Heart left ventricle (tissue), 16 donors: ENCODE measurements at regions not wholly inside any gene's neighbourhood (a gene's known extent, or its start where the extent isn't known, plus 50 kb on each side); places are given as distances from the start of the nearest gene placed in this dataset.

Experiments used
- ATAC-seq, 4 donors: fragments of 200-7000 bp; cut with Tn5 transposase; one replicate each; pipeline ENCODE4 v1.9.1; 2020 to 2022; ENCODE audit warnings: moderate library complexity in 4 of 4, mild to moderate bottlenecking in 3 of 4, moderate number of reproducible peaks in 1 of 4
- DNase-seq, 5 donors: peaks; one replicate each; pipeline ENCODE4 v3.0.0-alpha.2; 2020
- H3K27ac ChIP-seq, 12 donors: fragments of 200-600 bp; sonication (generic) in 4 of 12; one replicate each; pipeline versions ENCODE4 v1.5.0 to v1.8.0; 2016 to 2022; ENCODE audit warnings: mild to moderate bottlenecking in 2 of 12
- H3K27me3 ChIP-seq, 9 donors: fragments of 200-600 bp; sonication (generic) in 2 of 9; one replicate each; pipeline versions ENCODE4 v1.5.1 to v1.8.0; 2016 to 2022; ENCODE audit warnings: mild to moderate bottlenecking in 3 of 9
- H3K36me3 ChIP-seq, 9 donors: fragments of 200-600 bp; sonication (generic) in 2 of 9; one replicate each; pipeline versions ENCODE4 v1.5.0 to v1.8.0; 2018 to 2022; ENCODE audit warnings: mild to moderate bottlenecking in 2 of 9
- H3K4me1 ChIP-seq, 12 donors: fragments of 200-600 bp; sonication (generic) in 4 of 12; one replicate each; pipeline versions ENCODE4 v1.5.0 to v1.8.0; 2016 to 2022; ENCODE audit warnings: mild to moderate bottlenecking in 3 of 12
- H3K4me3 ChIP-seq, 12 donors: fragments of 200-600 bp; sonication (generic) in 4 of 12; one replicate each; pipeline versions ENCODE4 v1.5.0 to v1.8.0; 2017 to 2022; ENCODE audit warnings: mild to moderate bottlenecking in 9 of 12, moderate library complexity in 4 of 12
- H3K9me3 ChIP-seq, 12 donors: fragments of 200-600 bp; sonication (generic) in 4 of 12; one replicate each; pipeline versions ENCODE4 v1.5.0 to v1.8.0; 2016 to 2022; ENCODE audit warnings: mild to moderate bottlenecking in 1 of 12
- POLR2A ChIP-seq, 2 donors: fragments of 450-650 bp; IDR thresholded peaks; one replicate each; pipeline ENCODE4 v1.6.1; 2017; ENCODE audit warnings: antibody characterized with exemption in 2 of 2, mild to moderate bottlenecking in 2 of 2, moderate library complexity in 2 of 2
- WGBS, 4 donors: extraction: QIAGEN DNeasy Blood & Tissue Kit in 2 of 4; methylation state at CpG; one replicate each; pipeline versions ENCODE4 v1.1.5 to v1.1.7; 2013 to 2018; 5-methylcytosine and 5-hydroxymethylcytosine counted together
- intact Hi-C, 10 donors: fragments of 100-400 bp; cut with DNase I; formaldehyde crosslinking; loops; one replicate each; pipeline versions ENCODE4 v1.11.1 to v1.14.2; 2022
- TF ChIP-seq, protein P1 (sequence below), 12 donors: fragments of 200-600 bp; sonication (generic) in 4 of 12; IDR thresholded peaks; one replicate each; pipeline versions ENCODE4 v1.5.0 to v1.8.0; 2018 to 2022; ENCODE audit warnings: antibody characterized with exemption in 12 of 12, mild to moderate bottlenecking in 5 of 12
- donor health status: ischemic (EF 13 %, LVEDD 7.1; RV severe dilation, severe dysfunction).
- donor health status: healthy with polysubstance abuse.
- donor health status: DM: no; HTN: yes; CAD: no.
- donor health status: DM: no; HTN: no; CAD: no.
- donor health status: ischemic (EF 25% LVEDD 6.9; RV normal size, moderate dysfunction).
- donor health status: ischemic (EF 25% LVEDD 5.7; RV mildly dilated, moderate dysfunction).
- donor health status: healthy.
- donor health status: DM: yes; HTN: yes; CAD: no.
- donor health status: ischemic (EF 35%, LVEDD 5.7; RV mildly dilated, moderate dysfunction).
- donor health status: nonischemic (EF 11% LVEDD 7.7; RV severe dilation, severe dysfunction).
- donor health status: DM: yes; HTN: yes; CAD: no.
- donor health status: PGD.
- donor health status: ischemic (EF 29% LVEDD 5.4; RV normal size, mild dysfunction).
- donor health status: nonischemic (EF 23%, LVEDD 6.1; RV moderate dilation, normal function).

DNA sequence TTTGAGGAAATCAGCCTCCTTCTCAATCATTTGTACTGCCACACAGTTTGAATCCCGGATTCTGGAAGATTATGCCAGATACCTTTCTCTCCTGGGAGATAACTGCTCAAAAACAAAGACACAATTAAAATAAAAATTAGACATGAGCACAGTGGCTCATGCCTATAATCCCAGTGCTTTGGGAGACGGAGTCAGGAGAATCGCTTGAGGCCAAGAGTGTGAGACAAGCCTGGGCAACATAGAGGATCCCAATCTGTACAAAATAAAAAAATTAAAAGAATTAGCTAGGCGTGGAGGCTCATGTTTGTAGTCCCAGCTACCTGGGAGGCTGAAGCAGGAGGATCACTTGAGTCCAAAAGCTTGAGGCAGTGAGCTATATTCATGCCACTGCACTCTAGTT lies 376.3 kb upstream of the ZFP42 start:
- Histone ChIP-seq H3K27me3 (no peaks in the 10 kb centered on the region), H3K4me3 (no peak overlapping the region), H3K36me3 (no peaks in the 10 kb centered on the region), H3K9me3 (peaks cover 0 to 16% (median 4%) of the 10 kb centered on the region in 12 donors), H3K27ac (no peak overlapping the region), H3K4me1 (no peaks in the 10 kb centered on the region)
- ATAC-seq (no peak), DNase-seq (no peak)
- intact Hi-C loops: no loop called here
- TF ChIP-seq, protein P1, sequence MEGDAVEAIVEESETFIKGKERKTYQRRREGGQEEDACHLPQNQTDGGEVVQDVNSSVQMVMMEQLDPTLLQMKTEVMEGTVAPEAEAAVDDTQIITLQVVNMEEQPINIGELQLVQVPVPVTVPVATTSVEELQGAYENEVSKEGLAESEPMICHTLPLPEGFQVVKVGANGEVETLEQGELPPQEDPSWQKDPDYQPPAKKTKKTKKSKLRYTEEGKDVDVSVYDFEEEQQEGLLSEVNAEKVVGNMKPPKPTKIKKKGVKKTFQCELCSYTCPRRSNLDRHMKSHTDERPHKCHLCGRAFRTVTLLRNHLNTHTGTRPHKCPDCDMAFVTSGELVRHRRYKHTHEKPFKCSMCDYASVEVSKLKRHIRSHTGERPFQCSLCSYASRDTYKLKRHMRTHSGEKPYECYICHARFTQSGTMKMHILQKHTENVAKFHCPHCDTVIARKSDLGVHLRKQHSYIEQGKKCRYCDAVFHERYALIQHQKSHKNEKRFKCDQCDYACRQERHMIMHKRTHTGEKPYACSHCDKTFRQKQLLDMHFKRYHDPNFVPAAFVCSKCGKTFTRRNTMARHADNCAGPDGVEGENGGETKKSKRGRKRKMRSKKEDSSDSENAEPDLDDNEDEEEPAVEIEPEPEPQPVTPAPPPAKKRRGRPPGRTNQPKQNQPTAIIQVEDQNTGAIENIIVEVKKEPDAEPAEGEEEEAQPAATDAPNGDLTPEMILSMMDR (IDR thresholded peaks at IDR 0.05): no peak
- no peak for TF ChIP-seq POLR2A (IDR thresholded peaks at IDR 0.05)
- 54 to 80% (median 69%) methylated on average over 4 of the region's 4 CpGs for WGBS, 4 donors

DNA sequence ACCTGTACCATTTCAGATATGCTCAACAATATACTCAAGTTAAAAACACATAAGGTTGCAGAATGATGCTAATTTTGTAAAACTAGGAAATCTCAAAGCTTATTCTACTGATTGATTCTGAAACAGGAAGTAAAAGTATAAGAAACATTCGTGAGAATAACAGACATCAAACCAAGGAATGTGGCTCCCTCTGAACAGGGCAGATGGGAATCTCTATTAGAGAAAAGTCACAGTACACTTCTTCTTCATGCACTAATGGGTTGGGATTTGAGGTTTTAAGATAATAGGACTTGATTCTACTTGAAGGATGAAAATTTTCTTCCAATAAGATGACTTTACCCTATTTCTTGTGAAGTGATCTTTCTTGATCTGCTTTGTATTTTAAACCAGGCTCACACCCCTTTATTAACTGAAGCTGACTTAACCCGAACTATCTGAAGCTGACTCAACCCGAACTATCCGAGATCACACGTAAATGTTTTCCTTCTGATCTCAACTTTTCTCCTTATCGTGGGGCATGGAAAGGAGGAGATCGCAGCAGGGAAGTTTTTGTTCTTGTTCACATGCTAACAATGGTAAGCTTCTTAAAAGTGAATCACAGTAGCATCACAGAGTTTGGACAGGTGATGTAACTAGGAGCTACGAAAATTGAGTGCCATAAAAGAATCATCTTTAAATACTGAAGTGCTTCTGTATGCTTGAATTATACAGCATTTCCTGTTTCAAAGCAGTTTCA lies 363.1 kb upstream of the ZFP42 start:
- H3K27ac ChIP-seq: no peak overlapping the region
- peaks cover 0 to 14% (median 0%) of the 10 kb centered on the region in 12 donors for H3K9me3 ChIP-seq
- TF ChIP-seq, protein P1 (IDR thresholded peaks at IDR 0.05): no peak
- TF ChIP-seq POLR2A (IDR thresholded peaks at IDR 0.05): no peak
- 58 to 69% (median 65%) methylated on average over 8 of the region's 8 CpGs for WGBS, 4 donors
- H3K36me3 ChIP-seq: no peaks in the 10 kb centered on the region
- no peak overlapping the region for H3K4me3 ChIP-seq
- DNase-seq (no peak), ATAC-seq (no peak)
- no peaks in the 10 kb centered on the region for H3K27me3 ChIP-seq
- H3K4me1 ChIP-seq: no peaks in the 10 kb centered on the region
- intact Hi-C loops: no loop called here

DNA sequence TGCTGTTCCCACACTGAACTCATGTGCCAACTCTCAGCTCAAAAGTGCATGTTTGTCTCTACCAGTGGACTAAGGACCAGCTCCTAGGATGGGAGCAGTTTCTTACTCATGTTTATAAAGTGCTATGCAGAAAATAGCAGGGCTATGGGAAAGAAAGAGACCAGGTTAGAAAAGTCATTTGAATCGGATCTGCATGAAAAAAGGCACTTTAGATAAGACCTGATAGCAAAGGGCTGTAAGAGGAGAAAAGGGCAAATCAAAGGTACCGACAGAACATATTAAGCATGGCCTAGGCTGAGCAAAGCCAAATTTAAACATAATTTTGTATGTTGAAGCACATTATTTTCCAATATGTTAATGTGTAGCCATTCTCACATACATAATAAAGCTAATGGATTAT lies 362.3 kb upstream of the ZFP42 start:
- WGBS, 4 donors: 45 to 62% (median 58%) methylated on average over 2 of the region's 2 CpGs
- peaks cover 0 to 18% (median 0%) of the 10 kb centered on the region in 12 donors for H3K9me3 ChIP-seq
- H3K27ac ChIP-seq: no peak overlapping the region
- H3K27me3 ChIP-seq: no peaks in the 10 kb centered on the region
- H3K4me3 ChIP-seq: no peak overlapping the region
- no peak for DNase-seq
- H3K36me3 ChIP-seq: no peaks in the 10 kb centered on the region
- H3K4me1 ChIP-seq: no peaks in the 10 kb centered on the region
- TF ChIP-seq, protein P1 (IDR thresholded peaks at IDR 0.05): no peak
- TF ChIP-seq POLR2A (IDR thresholded peaks at IDR 0.05): no peak
- intact Hi-C loops: no loop called here
- no peak for ATAC-seq

DNA sequence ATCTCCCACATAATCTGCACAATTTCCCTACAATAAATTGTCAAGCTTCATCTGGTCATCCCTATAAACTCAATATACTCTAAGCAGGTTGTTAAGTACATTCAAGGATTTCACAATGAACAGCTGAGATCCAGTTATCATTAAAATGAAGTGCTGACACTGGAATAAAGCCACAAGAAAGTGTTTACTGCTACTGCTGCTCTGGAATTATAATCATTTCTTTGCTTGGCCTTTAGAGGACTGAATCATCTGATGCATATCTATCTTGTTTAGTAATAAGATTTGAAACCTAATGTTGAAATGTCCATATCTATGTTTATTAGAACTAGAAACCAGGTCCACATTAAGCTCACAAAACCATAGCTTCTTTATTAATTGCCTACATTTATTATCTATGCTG lies 338.6 kb upstream of the ZFP42 start:
- intact Hi-C loops: no loop called here
- Histone ChIP-seq H3K4me3 (no peak overlapping the region), H3K27me3 (no peaks in the 10 kb centered on the region), H3K9me3 (peaks cover 0 to 4% (median 0%) of the 10 kb centered on the region in 12 donors), H3K27ac (no peak overlapping the region), H3K4me1 (no peaks in the 10 kb centered on the region), H3K36me3 (no peaks in the 10 kb centered on the region)
- DNase-seq (no peak), ATAC-seq (no peak)
- TF ChIP-seq POLR2A (IDR thresholded peaks at IDR 0.05): no peak
- TF ChIP-seq, protein P1 (IDR thresholded peaks at IDR 0.05): no peak
